ENCODE measurements at regions not wholly inside any gene's neighbourhood (a gene's known extent, or its start where the extent isn't known, plus 50 kb on each side); places are given as distances from the start of the nearest gene placed in this dataset.
A peak's percentile ranks its signal among the peaks of the same experiment; 100 is the strongest.

DNA sequence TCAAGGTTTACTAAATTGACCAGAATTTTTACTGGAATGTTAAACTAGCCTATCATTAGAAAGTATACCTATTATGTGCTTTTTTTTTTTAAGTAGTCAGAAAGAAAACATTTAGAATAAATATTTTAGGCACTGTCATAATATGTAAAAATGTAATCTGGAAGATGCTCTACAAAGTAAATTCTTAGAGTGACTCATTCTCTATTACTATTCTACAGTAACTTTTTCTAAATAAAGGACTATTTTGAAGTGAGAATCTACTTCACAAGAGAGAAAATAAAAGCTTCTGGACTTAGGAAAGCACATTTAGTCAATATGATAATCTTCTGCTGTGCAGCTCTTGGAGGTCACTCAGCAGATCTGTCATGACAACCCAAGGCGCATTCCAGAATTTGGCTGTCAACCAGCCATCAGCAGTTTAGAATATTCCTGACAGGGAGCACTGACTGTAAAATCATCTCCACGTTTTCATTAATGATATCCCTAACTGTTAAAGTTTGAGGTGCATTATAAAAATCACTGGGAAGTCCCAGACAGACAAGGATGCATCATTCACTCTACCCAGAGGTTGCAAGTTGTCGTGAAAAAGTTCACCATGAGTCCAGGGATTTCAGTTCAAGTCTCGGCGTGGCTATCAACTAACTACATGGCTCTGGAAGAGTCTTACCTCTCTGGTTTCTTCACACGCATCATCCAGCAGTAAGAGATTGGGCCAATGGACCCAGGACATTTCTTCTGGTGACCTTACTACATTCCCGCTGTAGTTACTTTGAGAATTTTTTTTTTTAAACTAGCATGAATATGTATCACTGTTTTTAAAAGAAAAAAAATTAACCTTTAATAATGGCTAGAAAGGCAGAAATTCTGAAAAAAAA is 374.9 kb downstream of the GJA1 start:
- no peak for FAIRE-seq
- DNase-seq (ENCODE audit: low spot score) = no peak

DNA sequence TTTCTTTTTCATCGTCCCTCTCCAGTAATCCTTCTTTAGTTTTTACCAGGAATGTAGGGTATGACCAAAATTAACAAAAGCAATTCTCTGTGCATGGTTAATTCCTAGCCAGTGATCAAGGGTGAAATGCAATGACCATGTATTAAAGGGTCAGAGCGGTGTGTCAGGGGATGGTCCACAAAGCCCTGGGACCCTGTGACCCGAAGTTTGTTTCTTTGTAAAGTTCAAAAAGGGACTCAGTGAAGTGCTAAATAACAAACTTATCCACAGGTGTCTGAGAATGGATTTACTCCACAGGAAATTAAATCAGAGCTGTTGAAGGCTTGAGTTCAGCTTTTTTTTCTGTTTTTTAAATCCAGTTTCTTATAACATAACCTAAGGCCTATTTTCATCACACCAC is 375.7 kb downstream of the GJA1 start:
- FAIRE-seq = no peak
- no peak for DNase-seq (ENCODE audit: low spot score)

DNA sequence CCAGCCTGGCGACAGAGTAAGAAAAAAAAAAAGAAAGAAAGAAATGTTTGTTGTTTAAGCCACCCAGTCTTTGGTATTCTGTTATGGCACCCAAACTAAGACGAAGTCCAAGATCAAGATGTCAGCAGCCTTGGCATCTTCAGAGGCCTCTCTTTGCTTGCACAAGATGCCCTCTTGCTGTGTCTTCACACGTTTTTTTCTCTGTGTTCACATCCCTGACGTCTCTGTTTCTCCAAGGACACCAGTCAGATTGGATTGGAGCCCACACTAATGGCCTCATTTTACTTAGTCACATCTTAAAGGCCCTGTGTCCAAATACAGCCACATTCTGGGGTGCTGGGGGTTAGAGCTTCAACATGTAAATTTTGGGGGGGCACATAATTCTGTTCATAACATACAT is 380.9 kb downstream of the GJA1 start:
- no peak for DNase-seq (ENCODE audit: low spot score)
- FAIRE-seq = no peak

DNA sequence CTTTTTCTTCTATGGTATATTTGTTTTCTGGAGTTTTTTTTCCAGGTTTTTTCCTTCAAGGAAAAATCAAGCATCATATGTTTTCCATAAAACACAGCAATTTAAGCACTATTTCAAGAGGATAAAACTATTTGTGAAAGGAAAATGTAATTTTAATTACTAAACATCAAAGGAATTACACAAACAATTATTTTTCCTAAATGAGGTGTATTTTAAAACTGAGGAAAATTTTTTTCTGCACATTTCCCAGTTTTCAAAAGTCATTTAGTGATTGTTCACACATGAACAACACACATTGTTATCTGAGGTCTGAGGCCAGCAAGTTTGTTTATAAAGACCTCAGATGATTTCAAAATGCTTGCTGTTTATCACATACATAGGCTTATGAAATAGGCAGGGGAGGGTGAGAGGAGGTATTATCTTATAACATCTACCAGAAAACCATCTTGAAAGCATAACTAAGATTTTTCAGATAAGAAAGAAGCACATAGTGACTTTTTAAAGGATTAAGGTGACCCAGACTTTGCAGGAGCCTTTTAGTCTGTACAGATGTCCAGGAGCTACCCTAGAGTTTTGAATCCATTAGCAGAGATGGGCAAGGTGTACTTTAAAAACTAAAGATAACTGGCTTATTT is 381.6 kb downstream of the GJA1 start:
- FAIRE-seq = no peak
- DNase-seq (ENCODE audit: low spot score) = no peak

DNA sequence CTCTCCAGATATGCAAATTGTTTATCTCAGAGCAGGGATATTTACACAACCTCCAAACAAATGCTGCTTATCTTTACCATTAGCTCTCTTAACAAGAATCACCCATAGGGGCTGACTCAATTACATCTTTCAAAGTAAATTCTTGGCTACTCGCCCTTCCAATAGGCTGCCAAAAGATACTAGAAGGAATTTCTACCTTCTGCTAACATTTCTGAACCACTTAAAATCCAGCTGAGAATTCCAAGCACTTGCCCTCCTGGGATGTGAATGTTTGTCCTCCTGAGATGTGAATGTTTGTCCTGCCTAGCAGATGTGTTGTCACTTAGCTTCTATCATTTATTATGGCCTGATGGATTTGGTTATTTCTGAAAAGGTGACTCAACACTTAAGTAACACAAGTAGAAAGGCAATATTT is 388.0 kb downstream of the GJA1 start:
- FAIRE-seq (no peak), DNase-seq (ENCODE audit: low spot score) (peak; percentile 16)

DNA sequence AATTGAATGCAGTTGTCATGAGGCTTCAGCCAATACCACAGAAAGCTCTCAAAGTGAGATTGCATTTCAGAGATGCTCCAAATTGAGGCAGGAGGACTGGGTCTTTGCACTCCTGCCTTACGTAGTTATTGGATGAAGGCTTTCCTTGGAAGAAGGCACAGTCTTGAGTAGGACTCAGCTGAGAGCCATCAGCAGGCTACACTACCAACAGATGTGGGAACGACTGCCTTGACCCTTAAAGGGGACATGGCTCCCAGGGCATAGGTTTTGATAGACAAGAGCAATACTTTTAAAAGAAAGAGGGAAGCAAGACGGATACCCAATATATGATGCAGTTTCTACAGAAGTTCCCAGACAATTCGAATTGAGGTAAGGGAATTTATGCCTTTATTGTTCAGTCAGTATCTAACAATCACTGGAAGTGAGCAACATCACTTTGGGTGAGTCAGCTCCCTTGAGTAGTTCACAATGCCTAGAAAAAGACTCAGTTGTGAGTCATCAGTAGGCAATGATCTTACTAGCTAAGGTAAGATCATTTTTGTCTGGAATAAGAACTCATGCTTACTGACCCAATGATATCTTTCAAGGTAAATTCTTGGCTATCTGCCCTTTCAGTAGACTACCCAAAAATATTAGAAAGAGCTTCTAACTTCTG is 390.8 kb downstream of the GJA1 start:
- peak; percentile 66 for DNase-seq (ENCODE audit: low spot score)
- no peak for FAIRE-seq

DNA sequence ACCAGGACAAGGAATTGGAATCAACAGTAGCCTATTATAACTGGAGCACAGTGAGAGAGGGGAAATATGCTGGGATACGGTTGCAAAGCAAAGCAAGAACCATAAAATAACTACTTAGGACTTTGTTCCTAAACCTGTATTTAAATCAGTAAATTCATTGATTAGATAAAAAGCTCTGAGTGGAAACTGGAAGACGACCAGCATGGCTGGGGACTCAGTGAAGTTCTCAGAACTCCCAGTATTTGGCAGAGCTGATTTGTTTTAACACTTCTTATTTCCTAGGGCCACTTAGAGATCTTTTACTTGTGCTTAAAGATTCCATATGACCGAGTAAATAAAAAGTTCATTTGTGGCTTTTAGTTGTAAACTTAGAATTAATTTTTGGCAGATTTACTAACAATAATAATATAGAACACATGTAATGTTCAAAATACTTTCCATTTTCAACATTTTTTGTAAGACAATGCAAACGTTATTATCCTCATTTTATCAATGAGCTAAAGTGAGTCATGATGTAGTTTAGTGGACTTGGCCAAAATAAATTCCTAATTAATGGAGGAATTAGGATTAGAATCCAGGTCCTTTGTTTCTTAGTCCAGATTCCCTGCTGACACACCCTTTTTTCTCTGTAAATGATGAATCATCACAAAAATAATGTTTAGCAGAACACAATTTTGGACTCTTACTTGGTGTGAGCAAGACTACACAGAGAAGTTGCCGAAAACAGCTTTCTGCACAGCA is 392.9 kb downstream of the GJA1 start:
- FAIRE-seq (no peak), DNase-seq (ENCODE audit: low spot score) (no peak)

DNA sequence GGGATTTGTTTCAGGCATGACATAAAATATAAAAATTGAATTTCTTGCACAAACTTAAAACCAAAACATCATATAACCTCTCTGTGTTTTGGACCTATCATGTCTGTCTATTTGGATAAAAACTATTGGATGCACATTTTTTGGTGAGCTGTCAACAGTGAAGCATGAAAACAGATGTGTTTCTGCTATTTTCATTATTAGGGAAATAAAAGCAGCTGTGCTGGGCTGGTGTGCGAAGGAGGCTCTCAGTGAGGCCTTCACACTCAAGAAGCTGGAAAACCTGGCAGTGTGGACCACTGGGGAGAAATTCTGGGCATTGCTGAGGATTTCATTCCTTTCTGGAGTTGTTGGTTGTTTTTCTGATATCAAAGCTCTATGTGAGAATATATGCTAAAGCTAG is 395.3 kb downstream of the GJA1 start:
- FAIRE-seq = no peak

DNA sequence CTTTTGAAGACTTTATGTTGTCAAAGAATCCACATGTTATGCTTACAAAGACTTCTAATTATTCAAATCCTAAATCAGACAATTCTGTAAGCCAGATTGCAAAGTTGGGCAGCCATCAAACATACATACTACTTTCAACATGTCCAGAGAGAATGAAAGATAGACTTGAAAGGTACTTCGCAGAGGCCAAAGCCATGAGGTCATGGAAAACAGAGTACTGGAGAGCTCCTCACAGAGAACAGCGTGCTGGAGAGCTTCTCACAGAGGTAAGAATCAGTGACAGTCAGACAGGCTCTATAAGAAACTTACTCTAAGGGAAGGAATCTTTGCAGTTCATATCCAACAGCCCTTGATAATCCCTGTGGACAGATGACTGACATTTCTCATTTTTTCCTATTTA is 400.2 kb downstream of the GJA1 start:
- FAIRE-seq (no peak), DNase-seq (ENCODE audit: low spot score) (no peak)

More for the DNA sequence above, 395.3 kb downstream of the GJA1 start:
- no peak for DNase-seq (ENCODE audit: low spot score)

DNA sequence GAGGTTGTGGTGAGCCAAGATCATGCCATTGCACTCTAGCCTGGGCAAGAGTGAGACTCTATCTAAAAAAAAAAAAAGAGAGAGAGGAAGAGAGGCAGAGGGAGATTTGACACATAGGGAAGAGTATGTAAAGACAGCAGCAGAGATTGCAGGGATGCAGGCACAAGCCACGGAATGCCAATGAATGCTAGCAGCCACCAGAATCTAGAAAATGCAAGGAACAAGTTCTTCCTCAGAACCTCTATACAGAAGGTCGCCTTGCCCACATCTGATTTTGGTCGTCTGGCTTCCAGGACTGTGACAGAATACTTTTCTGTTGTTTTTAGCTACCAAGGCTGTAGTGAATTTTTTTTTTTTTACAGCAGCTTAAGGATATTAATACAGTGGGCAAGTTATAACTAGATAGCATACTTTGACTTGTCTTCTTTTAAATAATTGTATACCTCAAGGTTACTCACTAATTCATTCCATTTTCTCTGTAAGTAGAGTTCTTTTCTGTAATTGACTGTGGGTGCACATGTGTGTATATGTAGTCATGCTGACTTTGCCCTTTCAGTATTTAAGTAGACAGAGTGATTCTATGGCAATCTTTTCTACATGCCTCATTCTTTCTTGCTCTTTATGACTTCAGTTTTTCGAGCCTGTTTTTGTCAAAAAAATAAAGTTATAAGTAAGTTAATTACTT is 402.2 kb downstream of the GJA1 start:
- DNase-seq (ENCODE audit: low spot score) (no peak), FAIRE-seq (no peak)

DNA sequence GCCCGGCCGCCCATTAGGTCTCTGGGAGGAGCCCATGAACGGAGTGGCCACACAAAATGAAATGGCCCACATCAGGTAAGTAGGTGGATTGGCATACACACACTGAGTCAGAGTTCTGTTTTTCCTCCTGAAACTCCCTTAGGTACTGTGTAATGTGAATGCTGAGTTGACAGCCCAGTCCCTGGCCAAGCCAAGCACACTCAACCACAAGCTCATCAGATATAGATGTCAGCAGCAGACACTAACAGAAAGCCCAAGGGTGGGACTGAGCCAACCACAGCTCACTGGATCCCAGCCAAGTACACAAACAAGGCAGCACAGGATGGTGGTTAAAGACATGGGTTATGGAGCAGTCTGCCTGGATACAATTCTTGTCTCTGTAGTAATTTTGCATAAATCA is 403.4 kb downstream of the GJA1 start:
- DNase-seq (ENCODE audit: low spot score) = peak; percentile 66

DNA sequence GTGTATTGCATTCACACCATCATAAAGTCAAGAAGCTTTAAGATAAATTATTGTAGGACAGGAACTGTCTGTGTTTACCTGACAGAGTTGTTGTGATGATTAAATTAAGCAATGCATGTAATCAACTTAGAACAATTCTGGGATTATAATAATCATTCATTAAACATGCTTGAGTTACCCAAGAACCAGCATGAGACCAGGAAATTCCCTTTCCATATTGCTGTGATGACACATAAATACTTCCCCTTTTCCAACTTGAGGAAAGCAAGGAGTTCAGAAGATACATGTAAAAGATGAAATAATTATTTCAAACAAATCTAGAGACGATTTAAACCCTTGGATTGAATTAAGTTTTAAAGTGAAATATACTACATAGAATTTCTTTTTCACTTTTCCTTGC is 404.4 kb downstream of the GJA1 start:
- no peak for FAIRE-seq
- no peak for DNase-seq (ENCODE audit: low spot score)

More for the DNA sequence above, 403.4 kb downstream of the GJA1 start:
- no peak for FAIRE-seq

DNA sequence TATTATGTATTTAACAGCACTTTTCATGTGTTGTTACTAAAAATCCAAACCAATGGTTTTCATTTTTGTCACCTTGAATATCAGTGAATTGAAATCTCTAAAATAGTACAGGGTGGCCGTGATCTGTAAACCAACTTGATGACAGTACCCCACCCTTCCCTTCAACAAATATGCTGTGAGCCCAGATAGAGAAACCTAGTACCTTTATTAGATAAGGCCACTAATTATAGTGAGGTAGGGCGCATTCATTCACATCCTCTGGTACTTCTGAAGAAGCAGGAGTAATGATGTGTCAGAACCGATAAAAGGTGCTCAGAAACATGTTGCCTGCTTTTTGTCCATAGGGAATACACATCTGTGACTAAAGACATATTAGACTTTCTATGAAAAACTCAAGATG is 409.5 kb downstream of the GJA1 start:
- FAIRE-seq = no peak
- DNase-seq (ENCODE audit: low spot score) = no peak

DNA sequence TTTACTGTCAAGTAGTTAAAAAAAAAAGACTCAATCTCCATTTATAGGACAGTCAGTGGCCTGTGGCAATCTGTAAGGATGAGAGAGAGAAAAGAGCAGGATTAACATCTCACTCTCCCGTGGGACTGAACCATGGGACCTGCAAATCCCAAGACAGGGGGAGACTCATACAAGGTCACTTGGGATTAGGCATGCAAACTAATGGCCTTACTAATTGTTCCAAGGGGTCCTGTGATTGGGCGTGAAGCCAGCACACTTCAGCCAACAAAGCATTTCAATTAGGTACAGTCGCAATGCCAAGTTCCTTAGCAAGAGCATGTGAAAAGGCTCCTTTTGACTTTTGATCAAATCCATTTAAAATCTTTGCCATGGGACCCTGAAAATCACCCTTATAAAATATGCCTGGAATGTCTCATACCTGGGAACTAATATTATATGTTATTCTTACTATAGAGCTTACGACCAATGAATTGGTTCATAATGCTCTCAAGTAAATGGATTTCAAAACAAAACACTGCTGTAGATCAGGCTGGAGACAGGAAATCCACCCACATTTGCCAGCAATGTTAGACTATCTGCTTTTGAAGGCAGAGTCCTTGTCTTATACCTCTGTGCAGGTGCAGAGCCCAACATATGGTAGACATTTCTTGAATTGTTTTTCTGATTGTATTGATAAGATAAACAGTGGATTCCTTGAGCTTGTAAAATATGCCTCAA is 412.5 kb downstream of the GJA1 start:
- DNase-seq (ENCODE audit: low spot score) (no peak), FAIRE-seq (no peak)

DNA sequence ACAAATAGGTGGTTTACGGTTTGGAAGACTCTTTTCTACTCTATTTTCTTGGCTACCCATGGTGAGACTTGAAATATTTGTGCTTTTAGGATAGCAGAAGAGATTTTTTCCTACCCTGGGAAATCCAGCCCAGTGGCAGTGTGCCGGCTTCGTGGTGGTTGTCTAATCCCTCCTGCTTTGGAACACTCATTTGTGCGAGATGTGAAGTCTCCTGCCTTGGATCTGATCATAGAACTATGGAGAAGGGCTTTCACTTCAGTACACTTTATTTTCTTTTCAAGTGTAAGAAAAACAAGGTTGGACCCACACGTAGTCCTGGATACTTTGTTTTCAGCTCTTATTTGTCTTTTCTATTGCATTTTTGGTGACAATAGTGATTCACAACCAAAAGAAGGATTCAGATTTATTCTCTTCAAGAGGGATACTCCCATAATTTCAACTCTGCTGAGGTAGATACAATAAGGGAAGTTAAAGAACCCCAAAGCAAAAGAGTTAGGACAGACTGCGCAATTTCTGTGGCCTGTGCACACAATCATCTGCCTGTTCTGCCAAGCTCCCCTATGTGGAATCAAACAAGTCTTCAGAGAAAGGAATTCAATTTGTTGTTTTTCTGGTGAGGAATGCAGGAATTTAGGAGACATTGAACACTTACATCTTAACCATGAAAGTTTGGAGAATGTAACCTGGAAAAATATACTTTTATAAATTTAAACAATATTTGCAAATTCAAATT is 413.2 kb downstream of the GJA1 start:
- DNase-seq (ENCODE audit: low spot score) = no peak
- FAIRE-seq = no peak

DNA sequence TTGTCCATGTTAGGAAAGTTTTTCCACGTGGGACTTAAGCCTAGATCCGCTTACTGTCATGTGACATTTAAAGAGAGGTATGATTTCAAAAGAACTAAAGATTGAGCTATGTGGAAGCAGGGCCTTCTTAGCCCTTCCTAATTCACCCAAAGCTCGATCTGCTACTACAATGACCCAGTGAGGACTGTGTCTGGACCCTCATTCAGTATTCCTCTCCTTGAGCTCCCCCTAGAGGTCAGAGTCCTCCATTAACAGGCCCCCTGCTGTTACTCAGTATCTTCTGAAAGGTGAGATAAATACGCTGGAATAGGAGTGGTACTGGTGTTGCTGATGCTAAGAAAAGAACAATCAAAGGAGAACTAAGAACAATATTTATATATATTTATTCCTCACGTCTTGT is 414.0 kb downstream of the GJA1 start:
- peak; percentile 76 for DNase-seq (ENCODE audit: low spot score)
- FAIRE-seq = no peak

DNA sequence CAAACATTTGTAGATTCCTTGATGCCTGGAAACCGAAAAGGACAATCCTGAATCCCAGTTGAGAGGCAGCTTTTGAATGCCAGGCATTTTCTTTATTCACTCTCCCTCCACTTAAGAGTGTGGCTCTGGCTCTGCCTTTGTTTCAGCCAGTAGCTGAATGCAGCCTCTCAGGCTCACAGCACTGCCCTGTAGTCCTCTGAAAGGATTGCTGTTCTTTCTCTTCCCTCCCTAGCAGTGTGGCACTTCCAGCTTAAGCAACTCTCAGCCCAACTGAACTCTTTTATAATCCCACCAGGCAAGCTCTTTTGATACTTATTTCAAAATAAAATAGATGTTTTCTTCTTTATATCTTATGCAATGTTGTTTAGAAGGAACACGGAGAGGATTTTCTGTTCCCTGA is 415.6 kb downstream of the GJA1 start:
- FAIRE-seq (no peak), DNase-seq (ENCODE audit: low spot score) (no peak)

DNA sequence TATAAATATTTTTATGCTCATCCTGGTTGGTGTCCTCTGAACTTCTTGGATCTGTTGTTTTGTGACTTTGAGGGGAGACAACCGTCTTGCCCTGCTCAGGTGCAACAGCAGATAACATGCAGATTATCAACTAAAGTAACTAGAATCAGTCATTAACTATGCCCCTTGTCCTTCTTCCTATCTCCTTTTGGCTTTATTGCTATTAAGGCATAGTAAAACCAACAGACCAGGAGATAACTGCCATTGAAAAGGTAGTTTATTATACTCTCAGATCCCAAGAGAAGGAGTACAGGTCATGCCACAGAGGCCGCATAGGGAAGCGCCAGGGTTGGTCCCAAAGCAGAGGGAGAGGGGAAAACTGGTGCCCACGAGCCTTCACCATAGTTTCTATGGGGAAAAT is 418.2 kb downstream of the GJA1 start:
- no peak for DNase-seq (ENCODE audit: low spot score)
- FAIRE-seq = no peak

DNA sequence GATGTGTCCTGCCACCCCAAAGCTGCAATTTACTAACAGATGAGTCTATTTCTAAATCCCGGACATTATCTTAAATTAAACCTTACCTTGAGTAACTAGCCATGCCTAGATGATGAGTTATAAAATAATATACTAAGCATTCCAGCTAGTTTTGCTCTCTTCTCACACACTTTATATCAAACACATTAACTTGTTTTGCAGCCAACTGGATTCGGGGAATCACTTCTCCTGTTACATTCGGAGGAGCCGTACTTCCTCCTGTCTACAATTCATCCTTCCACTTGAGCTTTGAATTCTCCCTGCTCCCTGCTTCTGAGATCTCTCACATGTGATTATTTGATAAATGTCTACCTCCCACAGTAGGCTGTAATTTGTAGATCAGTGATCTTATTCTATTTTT is 420.1 kb downstream of the GJA1 start:
- DNase-seq (ENCODE audit: low spot score) (no peak), FAIRE-seq (no peak)

DNA sequence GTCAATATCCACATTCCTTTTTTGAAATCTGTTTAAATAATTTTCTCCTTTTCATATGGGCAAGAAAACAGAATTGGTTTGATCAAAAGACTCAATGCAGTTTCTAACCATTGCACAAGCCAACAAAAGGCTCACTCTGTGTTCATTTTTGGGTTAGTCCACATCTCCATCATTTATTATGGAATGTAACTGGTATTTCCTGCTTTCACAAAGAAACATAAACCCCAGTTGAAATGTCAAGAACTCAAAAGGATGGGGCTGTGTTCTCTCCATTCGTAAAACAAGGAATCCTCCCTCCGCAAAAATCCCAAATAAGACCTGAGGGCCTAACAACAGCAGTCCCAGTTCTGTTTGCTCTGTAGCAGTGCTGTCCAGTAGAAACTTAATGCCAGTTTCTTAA is 420.9 kb downstream of the GJA1 start:
- DNase-seq (ENCODE audit: low spot score) = no peak
- no peak for FAIRE-seq

Data from urothelium cell line (cell line).